ENCODE measurements at regions not wholly inside any gene's neighbourhood (a gene's known extent, or its start where the extent isn't known, plus 50 kb on each side); places are given as distances from the start of the nearest gene placed in this dataset.

- ATAC-seq (ENCODE audit: low read depth) (no peak), DNase-seq (ENCODE audit: low spot score) (no peak)
- no peaks in the 10 kb centered on the region for H3K27me3 ChIP-seq (ENCODE audit: insufficient read depth, poor library complexity, severe bottlenecking)
These were observed 127.6 kb upstream of the SLC1A3 start for GRCh38 chr5:36478646-36479317.

GRCh38 chr5:36481454-36482120 lies 124.8 kb upstream of the SLC1A3 start:
- H3K27me3 ChIP-seq (ENCODE audit: insufficient read depth, poor library complexity, severe bottlenecking), result no peaks in the 10 kb centered on the region
- no peak overlapping the region for H3K4me3 ChIP-seq (ENCODE audit: severe bottlenecking)
- H3K36me3 ChIP-seq (ENCODE audit: low read depth), result no peaks in the 10 kb centered on the region
- no peak for ATAC-seq (ENCODE audit: low read depth)
- no peaks in the 10 kb centered on the region for H3K9me3 ChIP-seq (ENCODE audit: severe bottlenecking)
- no peak for DNase-seq (ENCODE audit: low spot score)
- no peaks in the 10 kb centered on the region for H3K4me1 ChIP-seq (ENCODE audit: insufficient read depth, poor library complexity, severe bottlenecking)
- TF ChIP-seq CTCF (IDR thresholded peaks at IDR 0.05; ENCODE audit: poor library complexity, severe bottlenecking), result no peak
- H3K27ac ChIP-seq (ENCODE audit: poor library complexity, severe bottlenecking), result no peak overlapping the region

More at GRCh38 chr5:36478646-36479317, 127.6 kb upstream of the SLC1A3 start:
- Histone ChIP-seq H3K36me3 (ENCODE audit: low read depth) (no peaks in the 10 kb centered on the region), H3K9me3 (ENCODE audit: severe bottlenecking) (no peaks in the 10 kb centered on the region), H3K27ac (ENCODE audit: poor library complexity, severe bottlenecking) (no peak overlapping the region), H3K4me1 (ENCODE audit: insufficient read depth, poor library complexity, severe bottlenecking) (no peaks in the 10 kb centered on the region), H3K4me3 (ENCODE audit: severe bottlenecking) (no peak overlapping the region)
- no peak for TF ChIP-seq CTCF (IDR thresholded peaks at IDR 0.05; ENCODE audit: poor library complexity, severe bottlenecking)

GRCh38 chr5:36482812-36483211 lies 123.6 kb upstream of the SLC1A3 start:
- Histone ChIP-seq H3K9me3 (ENCODE audit: severe bottlenecking) (no peaks in the 10 kb centered on the region), H3K27ac (ENCODE audit: poor library complexity, severe bottlenecking) (no peak overlapping the region), H3K4me3 (ENCODE audit: severe bottlenecking) (no peak overlapping the region), H3K4me1 (ENCODE audit: insufficient read depth, poor library complexity, severe bottlenecking) (no peaks in the 10 kb centered on the region), H3K36me3 (ENCODE audit: low read depth) (no peaks in the 10 kb centered on the region), H3K27me3 (ENCODE audit: insufficient read depth, poor library complexity, severe bottlenecking) (no peaks in the 10 kb centered on the region)
- ATAC-seq (ENCODE audit: low read depth) (no peak), DNase-seq (ENCODE audit: low spot score) (no peak)
- TF ChIP-seq CTCF (IDR thresholded peaks at IDR 0.05; ENCODE audit: poor library complexity, severe bottlenecking), result no peak

- Histone ChIP-seq H3K4me1 (ENCODE audit: insufficient read depth, poor library complexity, severe bottlenecking) (peaks cover 22% of the 10 kb centered on the region), H3K27ac (ENCODE audit: poor library complexity, severe bottlenecking) (peak overlapping the region; percentile 29)
- no peak for ATAC-seq (ENCODE audit: low read depth)
These were observed 116.9 kb upstream of the SLC1A3 start for GRCh38 chr5:36489505-36489904.

More at GRCh38 chr5:36489505-36489904, 116.9 kb upstream of the SLC1A3 start:
- H3K4me3 ChIP-seq (ENCODE audit: severe bottlenecking), result no peak overlapping the region
- no peaks in the 10 kb centered on the region for H3K36me3 ChIP-seq (ENCODE audit: low read depth)
- H3K27me3 ChIP-seq (ENCODE audit: insufficient read depth, poor library complexity, severe bottlenecking), result no peaks in the 10 kb centered on the region
- no peak for TF ChIP-seq CTCF (IDR thresholded peaks at IDR 0.05; ENCODE audit: poor library complexity, severe bottlenecking)
- no peak for DNase-seq (ENCODE audit: low spot score)
- H3K9me3 ChIP-seq (ENCODE audit: severe bottlenecking), result no peaks in the 10 kb centered on the region
